HG03159 (cell line): ENCODE measurements at regions not wholly inside any gene's neighbourhood (a gene's known extent, or its start where the extent isn't known, plus 50 kb on each side); places are given as distances from the start of the nearest gene placed in this dataset.
"Not testable (repeated sequence)": the region's sequence is repeated elsewhere in the genome, so short reads cannot be mapped to it uniquely, and the experiment has no call there.

Source experiments
- ATAC-seq: cut with Tn5 transposase; IDR thresholded peaks from one replicate; pipeline ENCODE4 v1.9.1; 2021; ENCODE audit warnings: mild to moderate bottlenecking, moderate library complexity; ENCODE audit not compliant: unreplicated experiment

- ATAC-seq: no peak
These were observed 115.9 kb upstream of the CACUL1 start for GRCh38 chr10:118870467-118871243.

DNA sequence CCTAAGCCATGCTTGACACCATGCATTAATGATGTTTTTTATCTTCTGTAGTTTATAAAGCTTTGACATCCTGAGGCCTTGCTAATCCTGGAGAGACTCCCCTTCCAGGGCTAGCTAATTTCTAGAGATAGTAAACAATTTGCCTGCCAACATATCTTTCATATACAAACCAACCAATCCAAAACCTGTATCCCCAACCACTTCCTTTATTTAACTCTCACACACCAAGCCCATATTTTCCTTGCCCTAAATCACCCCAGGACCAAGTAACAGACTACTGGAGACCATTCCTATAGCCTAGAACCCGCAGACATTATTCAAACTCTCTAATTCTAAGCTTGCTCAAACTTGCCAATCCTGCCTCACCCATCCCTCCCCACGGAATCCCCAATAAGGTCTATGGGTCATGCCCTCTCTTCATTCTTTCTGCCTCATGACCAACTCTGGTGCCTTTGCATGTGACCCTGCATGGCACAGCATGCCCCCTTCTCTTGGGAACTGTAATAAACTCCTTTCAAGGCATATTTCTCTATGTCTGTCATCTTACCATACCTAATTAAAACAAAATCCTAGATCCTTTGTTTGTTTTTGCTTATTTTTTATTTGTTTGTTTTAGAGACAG is 116.6 kb upstream of the CACUL1 start:
- ATAC-seq: no peak

- ATAC-seq: no peak
These were observed 118.4 kb upstream of the CACUL1 start for GRCh38 chr10:118873091-118873737.

DNA sequence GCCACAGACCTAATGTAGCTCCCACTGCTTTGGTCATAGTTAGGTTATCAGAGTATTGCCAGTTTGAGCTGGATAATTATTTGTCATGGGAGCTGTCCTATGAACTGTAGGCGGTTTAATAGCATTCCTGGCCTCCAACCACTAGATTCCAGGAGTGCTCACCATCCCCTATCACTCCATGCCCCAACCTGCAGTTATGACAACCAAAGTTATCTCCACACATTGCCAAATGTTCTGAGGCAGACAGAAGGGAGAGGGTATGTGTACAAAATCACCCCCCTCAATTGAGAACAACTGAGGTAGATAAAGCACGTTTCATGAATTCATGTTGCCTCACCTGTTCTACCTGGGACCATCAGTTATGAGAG is 119.0 kb upstream of the CACUL1 start:
- ATAC-seq: no peak

- no peak for ATAC-seq
These were observed 119.4 kb upstream of the CACUL1 start for GRCh38 chr10:118874171-118874570.

- no peak for ATAC-seq
These were observed 120.3 kb upstream of the CACUL1 start for GRCh38 chr10:118875087-118875486.

DNA sequence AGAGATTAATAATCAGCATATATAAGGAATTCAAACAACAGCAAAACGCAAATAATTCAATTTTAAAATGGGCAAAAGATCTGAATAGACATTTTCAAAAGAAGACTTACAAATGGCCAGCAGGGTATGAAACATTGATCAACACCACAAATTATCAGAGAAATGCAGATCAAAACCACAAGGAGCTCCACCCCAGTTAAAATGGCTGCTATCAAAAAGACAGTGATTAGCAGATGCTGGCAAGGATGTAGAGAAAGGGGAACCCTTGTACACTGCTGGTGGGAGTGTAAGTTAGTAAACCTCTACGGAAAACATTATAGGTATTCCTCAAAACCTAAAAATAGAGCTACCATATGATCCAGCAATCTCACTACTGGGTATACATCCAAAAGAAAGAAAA is 128.0 kb upstream of the CACUL1 start:
- no peak for ATAC-seq

GRCh38 chr10:118892255-118892654 is 137.3 kb upstream of the NANOS1 start:
- no peak for ATAC-seq

GRCh38 chr10:118894891-118895290 is 134.6 kb upstream of the NANOS1 start:
- ATAC-seq: not testable (repeated sequence)

GRCh38 chr10:118900617-118901016 is 128.9 kb upstream of the NANOS1 start:
- no peak for ATAC-seq

- no peak for ATAC-seq
These were observed 128.1 kb upstream of the NANOS1 start for GRCh38 chr10:118901380-118901779.

DNA sequence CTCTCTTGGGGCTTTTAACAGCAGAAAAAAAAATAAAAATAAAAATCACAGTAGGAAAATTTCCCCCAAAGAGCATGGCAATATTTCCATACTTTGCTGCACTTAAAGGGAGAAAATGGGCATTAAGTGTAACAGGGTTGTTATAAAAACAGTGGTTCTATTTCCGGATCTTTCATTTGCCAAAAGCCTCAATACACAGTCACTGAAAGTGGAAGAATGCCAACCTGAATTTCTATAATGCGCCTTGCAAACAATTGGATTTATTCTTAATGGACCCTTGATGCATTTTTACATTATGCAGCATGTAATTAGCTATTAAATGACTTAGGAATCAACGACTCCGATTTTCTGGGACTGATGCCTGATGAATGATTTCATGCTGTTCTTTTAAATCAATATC is 127.6 kb upstream of the NANOS1 start:
- ATAC-seq: no peak

DNA sequence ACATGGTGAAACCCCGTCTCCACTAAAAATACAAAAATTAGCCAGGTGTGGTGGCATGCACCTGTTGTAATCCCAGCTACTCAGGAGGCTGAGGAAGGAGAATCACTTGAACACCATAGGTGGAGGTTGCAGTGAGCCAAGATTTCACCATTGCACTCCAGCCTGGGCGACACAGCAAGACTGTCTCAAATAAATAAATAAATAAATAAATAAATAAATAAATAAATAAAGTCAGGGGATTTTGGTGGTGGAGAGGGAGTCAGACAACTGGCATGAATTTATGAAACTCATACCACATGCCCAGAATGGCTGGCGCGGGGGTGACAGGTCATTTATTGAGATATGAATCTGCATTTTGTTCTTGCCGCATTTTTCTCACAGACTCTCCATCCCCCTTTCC is 126.9 kb upstream of the NANOS1 start:
- ATAC-seq: not testable (repeated sequence)

- ATAC-seq: no peak
These were observed 126.3 kb upstream of the NANOS1 start for GRCh38 chr10:118903251-118903650.

DNA sequence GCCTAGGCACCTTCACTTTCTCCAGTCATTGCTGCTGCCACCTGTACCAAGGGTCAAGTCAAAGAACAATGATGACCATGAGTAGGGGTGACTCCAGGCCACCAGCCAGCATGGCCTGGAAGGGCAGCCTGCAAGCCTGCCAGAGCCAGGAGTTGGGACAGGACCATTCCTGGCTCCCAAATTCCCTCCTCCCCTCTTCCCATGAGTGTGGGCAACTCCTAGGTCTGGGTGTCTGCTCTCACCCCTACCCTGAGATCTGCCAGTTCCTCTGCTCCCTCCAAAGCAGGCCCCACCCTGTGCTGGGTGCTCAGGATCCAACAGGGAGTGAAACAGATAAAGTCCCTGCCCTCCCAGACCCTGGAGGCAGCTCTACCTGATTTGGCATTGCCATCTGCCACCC is 125.8 kb upstream of the NANOS1 start:
- ATAC-seq: no peak

- no peak for ATAC-seq
These were observed 125.2 kb upstream of the NANOS1 start for GRCh38 chr10:118904286-118904685.

- no peak for ATAC-seq
These were observed 122.5 kb upstream of the NANOS1 start for GRCh38 chr10:118907051-118907450.

GRCh38 chr10:118908557-118909256 is 120.8 kb upstream of the NANOS1 start:
- ATAC-seq: no peak

- no peak for ATAC-seq
These were observed 118.8 kb upstream of the NANOS1 start for GRCh38 chr10:118910702-118911101.

GRCh38 chr10:118911363-118911762 is 118.2 kb upstream of the NANOS1 start:
- no peak for ATAC-seq

DNA sequence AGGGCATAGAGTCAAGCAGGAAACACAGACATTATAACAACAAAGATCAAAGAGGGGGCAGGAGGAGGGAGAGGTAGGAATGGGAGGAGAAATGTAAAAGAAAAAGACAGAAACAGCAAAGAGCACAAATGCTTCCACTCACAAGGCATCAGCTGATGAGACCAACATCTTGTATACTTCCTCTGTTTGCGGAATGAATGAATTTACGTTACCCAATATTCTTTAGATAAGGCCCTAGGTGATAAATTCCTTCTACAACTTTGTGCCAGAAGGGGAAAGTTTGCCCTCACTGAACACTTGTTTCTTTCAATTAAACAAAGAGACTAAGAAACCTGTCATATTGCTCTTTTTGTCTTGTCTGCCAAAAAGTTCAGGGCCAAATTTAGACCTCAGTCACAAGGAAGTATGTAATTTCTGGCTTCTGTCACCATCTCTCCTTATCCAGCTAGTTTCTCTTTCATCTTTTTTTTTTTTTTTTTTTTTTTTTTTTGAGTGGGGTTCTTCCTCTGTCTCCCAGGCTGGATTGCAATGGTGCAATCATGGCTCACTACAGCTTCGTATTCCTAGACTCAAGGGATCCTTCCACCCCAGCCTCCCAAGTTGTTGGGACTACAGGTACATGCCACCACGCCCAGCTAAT is 116.4 kb upstream of the NANOS1 start:
- ATAC-seq: no peak
